HepG2 (cell line): ENCODE measurements at regions not wholly inside any gene's neighbourhood (a gene's known extent, or its start where the extent isn't known, plus 50 kb on each side); places are given as distances from the start of the nearest gene placed in this dataset.

Experiments used
- ATAC-seq: fragments of 200-7000 bp; cut with Tn5 transposase; 3 replicates; pipeline ENCODE4 v1.9.1; 2020; ENCODE audit warnings: mild to moderate bottlenecking, moderate library complexity
- BruUV-seq: library from RNA; stranded (reverse); fragments of 400-500 nt; replicated peaks from 2 replicates; lab custom pipeline; 2021; lab: Mats Ljungman, UMichigan
- CTCF ChIA-PET: fragments of 300-600 bp; formaldehyde crosslinking; extraction: SDS; loops from one replicate; lab custom pipeline; 2021; ENCODE audit warnings: low total read pairs, inconsistent platforms, low intra/inter-chr PET ratio; lab: Yijun Ruan, JAX
- POLR2A ChIA-PET: fragments of 350-600 bp; sonication (Branson Sonifier 250); formaldehyde crosslinking; loops from one replicate; lab custom pipeline; 2020; ENCODE audit warnings: antibody characterized with exemption, inconsistent platforms; lab: Yijun Ruan, JAX
- DNase-seq: peaks from one replicate; pipeline ENCODE4 v3.0.0-alpha.2; 2015; ENCODE audit warnings: low spot score
- FAIRE-seq: peaks from 3 replicates; lab custom pipeline; 2011; peaks lifted over from hg19 to GRCh38; lab: Jason Lieb, UNC
- H2AFZ ChIP-seq: one replicate; pipeline ENCODE4 v1.6.1; 2011; ENCODE audit warnings: low read length, inconsistent platforms
- H3K27ac ChIP-seq: fragments of 300-600 bp; 3 replicates; pipeline ENCODE4 v1.8.0; 2011; ENCODE audit warnings: mixed run types, mild to moderate bottlenecking, mixed read lengths, low read length, inconsistent platforms; ENCODE audit not compliant: insufficient read depth; ENCODE audit errors: extremely low read length
- H3K27me3 ChIP-seq, 2 experiments: fragments of 200-600 bp in 1 of 2; 2 replicates in 1 of 2; 3 replicates in 1 of 2; pipeline versions ENCODE4 v1.6.0 to v1.8.0; 2011; ENCODE audit warnings: low read length in 2 of 2, mild to moderate bottlenecking in 2 of 2, moderate library complexity in 2 of 2, inconsistent platforms in 1 of 2; ENCODE audit not compliant: insufficient read depth in 2 of 2, control insufficient read depth in 1 of 2
- H3K36me3 ChIP-seq, 2 experiments: fragments of 200-600 bp in 1 of 2; replicated peaks in 1 of 2; 2 replicates in 1 of 2; 3 replicates in 1 of 2; pipeline versions ENCODE4 v1.5.1 to v1.8.0; 2011; ENCODE audit warnings: low read length in 2 of 2, inconsistent platforms in 1 of 2; ENCODE audit not compliant: insufficient read depth in 2 of 2, control insufficient read depth in 1 of 2
- H3K4me1 ChIP-seq: 2 replicates; pipeline ENCODE4 v1.5.1; 2012; ENCODE audit warnings: low read length, inconsistent platforms; ENCODE audit not compliant: insufficient read depth
- H3K4me2 ChIP-seq: 2 replicates; pipeline ENCODE4 v1.6.0; 2011; ENCODE audit warnings: low read depth, low read length, inconsistent platforms
- H3K4me3 ChIP-seq, 3 experiments: fragments of 200-600 bp in 1 of 3; sonication (generic), shearing (Covaris generic) in 1 of 3; replicated peaks in 1 of 3; 2 replicates each; pipeline ENCODE4 v1.5.1; 2011 to 2016; ENCODE audit warnings: low read length in 3 of 3, inconsistent platforms in 2 of 3, low read depth in 2 of 3, mild to moderate bottlenecking in 2 of 3, control low read depth in 1 of 3, mixed read lengths in 1 of 3; ENCODE audit not compliant: insufficient read depth in 1 of 3
- H3K79me2 ChIP-seq: one replicate; pipeline ENCODE4 v1.6.1; 2011; ENCODE audit warnings: low read length, inconsistent platforms; ENCODE audit not compliant: insufficient read depth
- H3K9ac ChIP-seq: 2 replicates; pipeline ENCODE4 v1.6.0; 2011; ENCODE audit warnings: mild to moderate bottlenecking, low read depth, low read length, inconsistent platforms; ENCODE audit not compliant: insufficient read depth
- H3K9me3 ChIP-seq: 2 replicates; pipeline ENCODE4 v1.5.1; 2012; ENCODE audit warnings: mild to moderate bottlenecking, low read length
- H4K20me1 ChIP-seq: 2 replicates; pipeline ENCODE4 v1.6.0; 2011; ENCODE audit warnings: inconsistent platforms, mild to moderate bottlenecking, low read length, moderate library complexity; ENCODE audit not compliant: insufficient read depth
- CBX5 ChIP-seq: sonication (generic); formaldehyde crosslinking; IDR thresholded peaks from 2 replicates; pipeline ENCODE4 v1.4.0; 2020; ENCODE audit warnings: missing genetic modification reagents, borderline replicate concordance
- HBP1 ChIP-seq: IDR thresholded peaks from 2 replicates; pipeline ENCODE4 v1.6.1; 2016; ENCODE audit warnings: low read depth, control low read depth
- HOXA7 ChIP-seq: sonication (generic); formaldehyde crosslinking; IDR thresholded peaks from 2 replicates; pipeline ENCODE4 v1.8.1; 2022; ENCODE audit warnings: mild to moderate bottlenecking, missing genetic modification reagents, moderate library complexity
- KLF9 ChIP-seq: IDR thresholded peaks from 2 replicates; pipeline ENCODE4 v1.6.1; 2016; ENCODE audit warnings: low read depth
- MBNL3 ChIP-seq: fragments of 250-450 bp; sonication (Bioruptor Pico); conservative IDR thresholded peaks from 2 replicates; pipeline ENCODE4 v1.8.0; 2022; ENCODE audit warnings: mild to moderate bottlenecking, inconsistent platforms
- MTF2 ChIP-seq: sonication (generic); formaldehyde crosslinking; IDR thresholded peaks from 2 replicates; pipeline ENCODE4 v1.5.0; 2020; ENCODE audit warnings: missing genetic modification reagents, borderline replicate concordance
- MYNN ChIP-seq: sonication (generic); formaldehyde crosslinking; IDR thresholded peaks from 2 replicates; pipeline ENCODE4 v1.4.0; 2020; ENCODE audit warnings: mild to moderate bottlenecking, low read depth, missing genetic modification reagents
- NCOR1 ChIP-seq: fragments of 200-600 bp; sonication (generic); IDR thresholded peaks from 2 replicates; pipeline ENCODE4 v1.7.0; 2017; ENCODE audit warnings: antibody characterized with exemption, low read length, borderline replicate concordance
- PAWR ChIP-seq: sonication (generic); formaldehyde crosslinking; IDR thresholded peaks from 2 replicates; pipeline ENCODE4 v1.4.0; 2020; ENCODE audit warnings: missing genetic modification reagents, mild to moderate bottlenecking, borderline replicate concordance
- STAT6 ChIP-seq: sonication (generic); formaldehyde crosslinking; IDR thresholded peaks from 2 replicates; pipeline ENCODE4 v1.4.0; 2020; ENCODE audit warnings: missing genetic modification reagents, mild to moderate bottlenecking, borderline replicate concordance
- TAF15 ChIP-seq: fragments of 200-400 bp; formaldehyde crosslinking; IDR thresholded peaks from one replicate; pipeline ENCODE4 v1.6.1; 2018; ENCODE audit warnings: mild to moderate bottlenecking, low read depth, low read length; ENCODE audit not compliant: poor library complexity, severe bottlenecking
- ZFP37 ChIP-seq: sonication (generic); formaldehyde crosslinking; IDR thresholded peaks from 2 replicates; pipeline ENCODE4 v1.4.0; 2020; ENCODE audit warnings: missing genetic modification reagents, borderline replicate concordance
- ZNF253 ChIP-seq: sonication (generic); formaldehyde crosslinking; IDR thresholded peaks from 2 replicates; pipeline ENCODE4 v1.8.0; 2022; ENCODE audit warnings: mild to moderate bottlenecking, missing genetic modification reagents, borderline replicate concordance
- ZNF496 ChIP-seq: sonication (generic); formaldehyde crosslinking; IDR thresholded peaks from 2 replicates; pipeline ENCODE4 v1.8.1; 2023; ENCODE audit warnings: mild to moderate bottlenecking, moderate library complexity, missing genetic modification reagents; ENCODE audit not compliant: insufficient replicate concordance
- ZNF557 ChIP-seq: sonication (generic); formaldehyde crosslinking; IDR thresholded peaks from 2 replicates; pipeline ENCODE4 v1.4.0; 2020; ENCODE audit warnings: missing genetic modification reagents
- WGBS: methylation state at CpG from one replicate; pipeline ENCODE4 v1.1.6; 2017; ENCODE audit warnings: low lambda C conversion rate; 5-methylcytosine and 5-hydroxymethylcytosine counted together
- in situ Hi-C: cut with HindIII; loops from 2 replicates; pipeline ENCODE4 v1.10.0; 2017; ENCODE audit warnings: low pct_unique_long_range_greater_than_20kb; ENCODE audit not compliant: extremely low pct_ligation_motif_present
- intact Hi-C: fragments of 100-400 bp; cut with micrococcal nuclease; formaldehyde crosslinking; loops from one replicate; pipeline ENCODE4 v1.10.0; 2022; ENCODE audit not compliant: unreplicated experiment

- Histone ChIP-seq H2AFZ (no peak overlapping the region), H4K20me1 (no peaks in the 10 kb centered on the region), H3K36me3 (no peaks in the 10 kb centered on the region), H3K27ac (no peak overlapping the region), H3K4me1 (no peaks in the 10 kb centered on the region), H3K9me3 (no peaks in the 10 kb centered on the region), H3K27me3 (no peaks in the 10 kb centered on the region), H3K9ac (no peak overlapping the region), H3K4me3 (no peak overlapping the region), H3K79me2 (no peaks in the 10 kb centered on the region), H3K4me2 (no peak overlapping the region)
- CTCF ChIA-PET: no interaction called here
- intact Hi-C loops: no loop called here
- in situ Hi-C loops: no loop called here
- no peak for DNase-seq
- POLR2A ChIA-PET: no interaction called here
- 0% methylated on average over 3 of the region's 3 CpGs for WGBS
- FAIRE-seq: no peak
- no TSS peak for BruUV-seq
- no peak for TF ChIP-seq STAT6 (CRISPR knock-in tag)
- no peak for TF ChIP-seq ZNF557 (CRISPR knock-in tag)
- TF ChIP-seq MYNN (CRISPR knock-in tag): no peak
- TF ChIP-seq PAWR (CRISPR knock-in tag): no peak
- no peak for TF ChIP-seq TAF15
- no peak for TF ChIP-seq MTF2 (CRISPR knock-in tag)
- no peak for TF ChIP-seq ZFP37 (CRISPR knock-in tag)
- TF ChIP-seq ZNF253 (CRISPR knock-in tag): no peak
- TF ChIP-seq KLF9: no peak
- TF ChIP-seq HOXA7 (CRISPR knock-in tag): no peak
- TF ChIP-seq ZNF496 (CRISPR knock-in tag): no peak
- no peak for TF ChIP-seq CBX5 (CRISPR knock-in tag)
- no peak for TF ChIP-seq MBNL3 (CRISPR knock-in tag)
- no peak for TF ChIP-seq NCOR1
- TF ChIP-seq HBP1 (CRISPR knock-in tag): no peak
- no peak for ATAC-seq
Observed at GRCh38 chr5:114981111-114981510, 188.6 kb downstream of the TRIM36 start.
